ENCODE measurements at regions not wholly inside any gene's neighbourhood (a gene's known extent, or its start where the extent isn't known, plus 50 kb on each side); places are given as distances from the start of the nearest gene placed in this dataset.
A peak's percentile ranks its signal among the peaks of the same experiment; 100 is the strongest.
"Not testable (repeated sequence)": the region's sequence is repeated elsewhere in the genome, so short reads cannot be mapped to it uniquely, and the experiment has no call there.

DNA sequence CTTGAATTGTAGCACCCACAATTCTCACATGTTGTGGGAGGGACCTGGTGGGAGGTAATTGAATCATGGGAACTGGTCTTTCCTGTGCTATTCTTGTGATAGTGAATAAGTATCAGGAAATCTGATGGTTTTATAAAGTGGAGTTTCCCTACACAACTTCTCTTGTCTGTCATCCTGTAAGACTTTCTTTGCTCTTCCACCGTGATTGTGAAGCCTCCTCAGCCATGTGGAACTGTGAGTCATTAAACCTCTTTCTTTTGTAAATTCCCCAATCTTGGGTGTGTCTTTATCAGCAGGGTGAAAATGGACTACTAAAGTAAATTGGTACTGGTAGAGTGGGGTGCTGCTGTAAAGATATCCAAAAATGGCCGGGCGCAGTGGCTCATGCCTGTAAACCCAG lies 215.6 kb downstream of the LIG4 start:
- DNase-seq: no peak

DNA sequence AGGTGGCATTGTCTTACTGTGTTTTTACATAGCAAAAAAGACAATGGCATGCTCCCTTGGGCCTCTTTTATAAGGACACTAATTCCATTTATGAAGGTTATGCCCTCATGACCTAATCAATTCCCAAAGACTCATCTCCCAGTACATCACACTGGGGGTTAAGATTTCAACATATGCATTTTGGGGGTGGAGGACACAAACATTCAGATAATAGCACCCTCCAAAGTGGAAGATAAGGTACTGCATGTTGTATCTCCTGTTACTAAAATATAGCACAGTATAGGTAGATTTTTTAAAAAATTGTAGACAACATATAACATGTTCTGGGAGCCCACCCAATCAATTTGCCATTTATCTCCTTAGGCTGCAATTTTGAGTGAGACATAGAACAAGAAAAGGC lies 221.2 kb downstream of the LIG4 start:
- DNase-seq: no peak

DNA sequence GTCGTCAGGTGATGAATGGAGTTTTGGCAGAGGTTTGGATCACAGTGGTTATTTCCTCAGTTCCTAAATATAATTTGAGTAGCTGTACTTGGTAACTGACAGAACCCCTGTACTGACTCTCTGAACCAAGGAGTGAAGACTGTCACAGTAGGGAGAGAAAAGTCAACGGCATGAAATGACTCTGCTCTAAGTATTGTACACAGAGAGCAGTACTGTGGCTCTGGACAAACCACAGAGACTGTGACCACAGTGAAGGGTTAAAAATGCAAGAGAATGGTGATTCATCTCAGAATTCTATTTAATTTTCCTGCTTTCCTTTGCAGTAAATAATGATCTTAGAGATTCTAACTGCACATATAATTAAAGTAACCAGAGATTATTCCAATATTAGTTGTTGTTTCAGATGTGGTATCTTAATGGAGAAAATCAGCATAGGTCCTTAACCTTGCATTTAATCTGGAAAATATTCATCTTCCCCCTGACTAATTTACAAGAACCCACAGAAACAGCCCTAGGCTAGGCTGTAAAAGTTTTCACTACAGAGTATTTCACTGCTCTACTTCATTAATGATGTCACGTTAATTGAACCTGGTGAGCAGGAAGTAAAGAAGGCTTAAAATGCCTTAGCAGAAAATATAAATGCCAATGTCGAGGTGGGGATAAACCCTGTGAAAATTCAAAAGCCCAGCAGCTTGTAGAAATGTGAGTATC lies 221.9 kb downstream of the LIG4 start:
- no peak for DNase-seq

DNA sequence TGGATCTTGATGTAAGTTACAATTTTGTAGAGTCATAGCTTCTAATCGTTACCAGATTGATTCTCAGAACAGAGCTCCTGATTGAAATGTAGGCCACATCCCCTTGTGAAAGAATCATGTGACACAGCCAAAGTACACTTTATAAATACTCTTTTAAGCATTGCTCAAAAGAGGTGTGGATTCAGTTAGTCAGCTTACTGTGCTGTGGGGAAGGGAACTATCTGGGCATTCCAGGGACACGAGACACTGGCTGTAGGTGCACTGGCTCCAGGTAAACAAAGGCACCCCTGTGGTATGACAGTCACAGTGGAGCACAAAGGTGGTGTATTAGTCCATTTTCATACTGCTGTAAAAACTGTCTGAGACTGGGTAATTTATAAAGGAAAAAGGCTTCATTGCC lies 222.8 kb downstream of the LIG4 start:
- DNase-seq: no peak

DNA sequence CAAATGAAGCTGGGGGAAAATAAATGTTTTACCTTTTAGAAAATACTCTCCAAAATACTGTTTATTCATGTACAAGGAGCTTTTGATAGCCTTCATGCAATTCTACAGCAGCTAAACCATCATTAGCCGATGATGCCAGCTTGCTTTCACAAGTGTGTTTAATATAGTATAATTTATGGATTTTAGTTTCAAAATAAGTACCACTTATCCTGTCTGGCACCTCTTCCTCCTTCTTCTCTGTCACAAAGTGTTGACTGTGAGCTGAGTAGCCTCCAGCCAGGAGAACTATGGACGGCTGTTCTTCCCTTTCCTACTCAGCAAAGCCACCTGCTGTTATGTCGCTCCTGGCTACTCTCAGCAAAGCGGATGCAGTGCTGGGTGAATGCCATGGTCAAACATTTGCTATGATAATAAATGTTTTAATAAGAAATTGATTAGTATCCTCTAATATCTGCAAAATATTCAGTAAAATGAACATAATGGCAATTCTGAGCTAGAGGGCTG lies 238.2 kb downstream of the LIG4 start:
- no peak for DNase-seq

DNA sequence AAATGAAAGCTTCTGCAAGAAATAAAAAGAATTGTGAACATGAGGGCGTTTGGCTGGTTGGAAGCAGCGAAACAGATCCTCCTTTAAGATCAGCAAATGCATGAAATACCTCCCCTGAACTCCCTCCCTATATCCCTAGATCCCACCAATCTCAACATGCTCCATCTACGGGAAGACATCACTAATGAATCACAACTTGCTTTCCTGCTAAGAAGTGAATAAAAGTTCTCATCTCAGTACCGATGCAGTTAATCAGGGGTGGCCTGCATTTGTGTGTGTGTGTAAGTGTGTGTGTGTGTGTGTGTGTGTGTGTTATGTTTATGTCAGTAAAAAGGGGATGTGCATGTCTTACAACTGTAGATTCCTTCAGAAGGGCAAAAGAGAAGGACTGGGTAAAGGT lies 238.7 kb downstream of the LIG4 start:
- DNase-seq: no peak

DNA sequence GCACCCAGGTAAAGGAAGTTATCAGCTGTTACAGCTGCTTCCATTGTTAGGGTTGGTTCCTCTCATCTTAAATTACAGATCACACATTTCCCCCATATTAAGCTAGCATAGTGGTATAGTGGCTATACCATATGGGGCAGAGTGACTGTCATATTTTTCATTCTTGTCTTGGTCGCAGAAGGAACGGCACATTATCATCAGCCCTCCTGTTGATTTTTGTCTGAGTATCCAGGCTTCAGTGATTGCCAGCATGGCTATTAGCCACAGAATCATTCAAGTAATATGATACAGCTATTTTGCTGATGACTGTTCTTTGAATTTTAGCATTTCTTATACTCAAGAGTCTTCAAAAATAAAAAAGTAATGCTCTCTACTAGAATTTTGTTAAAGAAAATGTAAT lies 240.9 kb downstream of the LIG4 start:
- DNase-seq: no peak

DNA sequence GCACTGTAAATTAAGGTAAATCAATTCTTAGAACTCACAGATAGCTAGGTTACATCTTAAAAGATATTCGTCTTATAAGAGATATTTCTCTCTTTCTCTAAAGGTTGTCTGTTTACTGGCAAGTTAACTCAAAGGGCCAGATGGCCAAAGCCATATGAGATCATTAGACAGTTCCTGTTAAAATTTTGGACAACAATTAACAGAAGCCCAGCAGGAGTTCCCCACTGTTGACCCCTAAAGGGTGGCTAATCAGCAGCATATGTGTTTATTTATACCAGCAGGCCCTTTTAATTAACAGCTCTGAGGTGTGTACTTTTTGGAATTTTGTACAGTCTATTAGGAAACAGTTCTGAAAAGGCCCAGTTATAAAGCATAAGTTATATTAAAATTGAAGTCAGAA lies 245.8 kb downstream of the LIG4 start:
- no peak for DNase-seq

DNA sequence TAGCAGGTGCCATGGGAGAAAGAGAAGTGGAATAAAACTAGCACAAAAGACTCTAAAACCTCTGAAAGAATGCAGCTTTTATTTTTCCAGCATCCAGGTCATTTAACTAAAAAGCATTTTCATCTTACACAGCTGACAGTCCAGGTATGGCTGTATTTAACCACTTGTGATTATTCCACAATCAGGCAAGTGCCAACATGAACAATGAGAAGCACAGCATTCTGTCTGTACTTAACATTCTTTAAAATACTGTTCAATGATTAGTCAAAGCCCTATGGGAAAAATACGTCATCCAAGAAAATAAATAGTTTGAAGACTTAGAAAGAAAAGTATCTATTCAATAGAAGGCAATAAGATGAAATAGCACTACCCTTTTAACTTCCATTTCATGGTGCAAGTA lies 246.9 kb downstream of the LIG4 start:
- no peak for DNase-seq

DNA sequence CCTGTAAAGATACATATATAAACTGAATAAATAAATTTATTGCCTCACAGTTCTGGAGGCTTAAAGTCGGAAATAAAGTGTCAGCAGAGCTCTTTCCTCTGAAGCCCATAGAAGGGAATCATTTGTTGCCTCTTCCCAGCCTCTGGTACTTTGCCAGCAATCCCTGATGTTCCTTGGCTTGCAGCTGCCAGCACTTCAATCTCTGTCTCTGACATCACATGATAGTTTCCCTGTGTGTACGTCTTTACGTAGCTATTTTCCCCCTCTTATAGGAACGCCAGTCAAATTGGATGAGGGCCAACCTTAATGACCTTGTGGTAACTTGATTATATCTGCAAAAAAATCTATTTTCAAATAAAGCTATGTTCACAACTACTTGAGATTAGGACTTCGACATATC lies 250.9 kb downstream of the LIG4 start:
- peak; percentile 30 for DNase-seq

DNA sequence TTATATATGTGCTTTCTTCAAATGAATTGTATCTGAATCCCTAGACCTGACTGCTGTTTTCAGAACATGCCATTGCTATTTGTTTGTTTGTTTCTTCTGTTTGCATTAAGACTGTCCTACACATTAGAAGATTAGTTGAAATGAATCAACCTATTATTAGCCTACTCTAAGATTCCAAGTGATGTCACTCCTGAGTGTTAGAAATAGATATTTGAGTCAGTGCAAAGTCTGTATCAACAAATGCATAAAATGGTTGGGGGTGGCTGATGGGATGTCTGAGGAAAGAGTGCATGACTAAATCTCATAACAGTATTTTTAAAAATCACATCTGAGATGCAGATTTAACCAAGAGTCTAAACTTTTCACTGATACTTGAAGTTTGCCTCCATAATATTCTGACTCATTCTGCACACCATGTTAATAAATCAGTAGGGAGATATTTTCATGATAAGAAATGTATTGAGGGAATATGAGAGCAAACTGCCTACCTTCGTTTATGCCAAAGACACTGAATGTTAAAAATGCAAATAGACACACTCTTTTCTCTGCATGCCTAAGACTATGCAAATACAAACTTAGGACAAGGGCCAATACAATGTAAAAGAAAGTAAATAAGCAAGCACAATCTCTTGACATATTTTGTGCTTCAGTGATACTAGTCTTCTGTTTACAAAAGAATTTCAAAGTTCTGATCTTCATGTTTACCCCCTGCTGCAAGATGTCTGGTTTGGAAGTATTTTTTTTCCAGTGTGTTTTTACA lies 253.3 kb downstream of the LIG4 start:
- DNase-seq: no peak

DNA sequence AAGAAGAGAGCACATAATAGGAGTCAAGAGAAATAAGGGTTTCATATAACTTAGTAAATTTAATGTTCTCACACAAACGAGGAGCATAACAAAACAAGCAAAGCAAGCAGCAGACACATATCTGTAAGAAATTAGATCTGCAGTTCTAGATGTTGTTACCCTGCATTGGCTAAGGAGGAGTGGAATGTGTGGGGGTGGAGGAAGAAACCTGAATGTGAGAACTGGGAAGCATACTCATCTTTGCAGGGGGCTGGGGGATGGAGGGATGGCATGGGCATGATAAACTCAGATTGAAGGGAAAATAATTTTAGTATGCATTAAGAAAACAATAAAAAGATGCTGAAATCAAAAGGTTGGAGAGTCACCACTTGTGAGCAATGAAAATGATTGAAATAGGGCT lies 255.0 kb downstream of the LIG4 start:
- DNase-seq: no peak

DNA sequence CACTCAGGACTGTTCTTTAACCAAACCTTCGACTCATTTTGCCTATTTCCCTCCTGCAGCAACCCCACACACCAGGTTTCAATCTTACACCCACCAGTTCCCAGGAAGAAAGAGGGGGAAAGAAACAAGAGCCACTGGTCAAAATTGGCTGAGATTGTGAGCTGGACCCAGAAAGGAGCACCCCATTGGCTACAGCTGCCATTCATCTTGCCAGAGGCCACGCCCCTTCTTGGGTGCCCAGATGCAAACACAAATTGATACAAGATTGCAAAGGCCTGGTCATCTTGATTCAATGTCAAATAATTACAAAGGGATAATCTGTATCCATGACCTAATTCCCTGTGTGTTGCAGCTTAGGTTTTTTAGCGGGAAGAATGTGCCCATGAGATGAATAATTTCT lies 258.4 kb downstream of the LIG4 start:
- no peak for DNase-seq

DNA sequence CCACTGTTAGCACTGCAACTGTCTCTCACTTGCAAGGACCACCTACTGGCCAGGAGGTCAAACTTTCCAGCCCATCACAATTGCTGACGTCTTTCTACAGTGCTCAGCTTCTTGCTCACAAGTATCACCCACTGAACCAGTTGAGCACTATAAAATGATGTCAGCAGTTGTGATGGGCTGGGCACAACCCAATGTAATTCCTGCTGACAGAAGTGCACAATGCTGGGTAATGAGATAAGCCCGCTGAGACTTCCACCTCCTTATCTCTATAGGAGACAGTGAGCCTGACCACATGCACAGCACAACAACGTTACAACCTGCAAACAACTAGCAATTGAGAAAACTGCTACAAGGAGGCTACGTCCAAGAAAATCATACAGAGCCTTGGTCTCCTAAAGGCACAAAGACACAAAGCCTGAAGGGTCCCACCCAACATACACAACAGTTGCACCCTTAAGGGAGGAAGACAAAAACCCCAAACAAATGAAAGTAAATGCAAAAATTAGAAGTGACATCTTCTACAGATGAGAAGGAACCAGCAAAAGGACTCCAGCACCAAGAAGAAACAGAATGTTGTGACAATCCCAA lies 273.2 kb downstream of the LIG4 start:
- no peak for DNase-seq

DNA sequence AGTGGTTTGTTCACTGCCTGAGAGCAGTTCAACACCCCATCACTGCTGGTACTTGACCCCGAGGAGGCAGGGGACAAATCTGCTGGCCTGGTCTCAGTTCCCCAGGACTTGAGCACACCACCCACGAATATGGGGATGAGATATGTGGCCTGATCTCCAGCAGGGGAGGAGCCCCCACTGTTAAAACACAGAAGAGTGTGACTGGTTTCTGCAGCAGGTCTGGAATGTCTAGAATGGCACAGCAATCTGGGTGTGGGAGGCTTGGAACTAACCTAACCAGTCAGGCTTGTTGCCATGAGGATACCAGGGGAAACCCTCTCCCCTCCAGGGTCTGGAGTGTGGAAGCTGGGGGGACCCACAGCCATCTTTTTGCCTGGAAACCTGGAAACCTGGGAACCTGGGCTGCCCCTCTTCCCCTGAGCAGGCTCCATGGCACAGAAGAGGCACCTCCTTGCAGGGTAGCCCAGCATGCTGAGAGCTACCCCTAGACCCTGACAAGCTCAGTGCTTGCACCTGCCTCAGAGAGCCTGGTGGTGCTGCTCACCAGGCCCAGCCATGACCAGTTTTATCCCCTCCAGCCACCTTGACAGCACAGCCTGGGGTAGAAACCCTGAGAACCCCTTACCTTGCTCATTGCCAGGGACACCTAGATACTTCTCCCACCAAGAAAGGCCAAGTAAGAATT lies 273.8 kb downstream of the LIG4 start:
- no peak for DNase-seq

DNA sequence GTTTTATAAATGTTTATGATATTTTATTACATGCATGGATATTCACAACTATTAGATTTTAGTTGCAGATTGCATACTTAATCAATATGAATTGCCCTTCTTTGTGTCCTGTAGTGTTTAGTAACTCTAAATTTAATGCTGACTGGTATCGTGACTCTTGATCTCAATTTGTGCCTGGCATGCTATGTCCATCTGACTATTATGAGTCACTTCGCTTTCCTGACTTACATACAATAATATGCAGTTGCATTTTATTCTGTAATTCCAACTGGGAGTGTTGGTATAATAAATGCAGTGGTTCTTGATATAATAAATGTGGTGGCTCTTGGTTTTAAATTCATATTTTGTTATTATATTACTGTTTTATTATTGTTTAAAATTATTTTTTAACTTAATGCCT lies 277.5 kb downstream of the LIG4 start:
- DNase-seq: no peak

DNA sequence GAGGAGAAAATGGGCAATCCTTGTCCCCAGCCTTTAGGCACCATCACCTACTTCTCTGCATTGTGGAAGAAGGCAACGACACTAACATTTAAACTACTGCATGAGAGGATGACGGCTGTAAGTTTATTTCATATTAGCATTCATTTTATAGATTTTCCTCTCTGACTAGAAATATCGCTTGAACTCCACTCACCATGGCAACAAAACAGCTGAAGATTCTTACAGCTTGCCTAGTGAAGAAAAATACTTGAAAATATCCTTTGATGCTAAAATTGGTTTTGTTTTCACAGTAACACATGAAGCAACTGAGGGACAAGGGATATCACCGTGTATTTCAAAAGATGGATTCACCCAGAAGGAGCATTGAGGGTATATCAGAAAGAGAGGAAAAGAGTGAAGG lies 284.3 kb downstream of the LIG4 start:
- DNase-seq: no peak

DNA sequence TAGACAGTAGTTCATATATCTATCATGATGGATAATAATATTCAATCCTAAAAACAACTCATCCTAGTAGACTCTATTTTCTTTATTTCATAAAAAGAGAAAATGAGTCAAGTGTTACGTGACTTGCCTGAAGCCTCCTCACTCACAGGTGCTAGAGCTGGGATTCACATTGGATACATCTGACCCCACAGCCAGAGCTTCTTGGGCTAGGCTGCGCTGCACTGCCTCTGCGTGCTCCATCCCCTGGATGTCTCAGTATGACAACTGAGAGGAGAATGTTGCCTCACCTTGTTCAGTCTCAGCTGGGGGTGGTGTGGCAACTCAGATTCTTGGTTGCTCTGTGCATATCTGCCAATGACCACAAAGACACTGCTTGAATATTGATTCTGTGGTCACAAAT lies 286.6 kb downstream of the LIG4 start:
- no peak for DNase-seq

DNA sequence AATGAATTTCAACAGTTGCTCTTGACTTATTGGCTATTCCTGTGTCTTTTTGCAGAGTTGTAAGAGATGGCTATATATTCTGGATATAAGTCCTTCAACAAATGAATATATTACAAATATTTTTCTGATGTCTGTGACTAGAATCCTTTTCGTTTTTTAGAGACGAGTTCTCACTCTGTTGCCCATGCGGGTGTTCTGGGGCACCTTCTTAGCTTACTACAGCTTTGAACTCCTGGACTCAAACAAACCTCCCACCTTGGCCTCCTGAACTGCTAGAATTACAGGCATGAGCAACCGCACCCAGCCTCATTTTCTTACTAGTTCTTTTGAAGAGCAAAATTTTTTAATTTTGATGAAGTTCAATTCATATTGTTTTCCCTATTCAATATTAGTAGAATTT lies 287.8 kb downstream of the LIG4 start:
- DNase-seq: no peak

DNA sequence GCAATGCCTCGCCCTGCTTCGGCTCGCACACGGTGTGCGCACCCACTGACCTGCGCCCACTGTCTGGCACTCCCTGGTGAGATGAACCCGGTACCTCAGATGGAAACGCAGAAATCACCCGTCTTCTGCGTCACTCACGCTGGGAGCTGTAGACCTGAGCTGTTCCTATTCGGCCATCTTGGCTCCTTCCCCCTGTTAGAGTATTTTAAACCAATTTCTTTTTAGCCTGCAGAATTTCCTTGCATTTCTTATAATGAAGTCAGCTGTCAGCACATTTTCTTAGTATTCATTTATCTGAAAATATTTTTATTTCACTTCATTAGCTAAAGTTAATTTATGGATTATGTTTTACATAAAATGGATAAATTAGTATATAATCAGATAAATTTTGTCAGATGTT lies 288.8 kb downstream of the LIG4 start:
- not testable (repeated sequence) for DNase-seq

DNA sequence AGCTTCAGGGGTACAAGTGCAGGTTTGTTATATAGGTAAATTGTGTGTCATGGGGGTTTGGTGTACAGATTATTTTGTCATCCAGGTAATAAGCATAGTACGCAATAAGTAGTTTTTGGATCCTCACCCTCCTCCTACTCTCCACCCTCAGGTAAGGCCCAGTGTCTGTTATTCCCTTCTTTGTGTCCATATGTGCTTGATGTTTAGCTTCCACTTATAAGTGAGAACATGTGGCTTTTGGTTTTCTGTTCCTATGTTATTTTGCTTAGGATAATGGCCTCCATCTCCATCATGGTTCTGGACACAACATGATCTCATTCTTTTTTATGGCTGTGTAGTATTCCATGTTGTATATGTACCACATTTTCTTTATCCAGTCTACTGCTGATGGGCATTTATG lies 298.4 kb downstream of the LIG4 start:
- DNase-seq: not testable (repeated sequence)

DNA sequence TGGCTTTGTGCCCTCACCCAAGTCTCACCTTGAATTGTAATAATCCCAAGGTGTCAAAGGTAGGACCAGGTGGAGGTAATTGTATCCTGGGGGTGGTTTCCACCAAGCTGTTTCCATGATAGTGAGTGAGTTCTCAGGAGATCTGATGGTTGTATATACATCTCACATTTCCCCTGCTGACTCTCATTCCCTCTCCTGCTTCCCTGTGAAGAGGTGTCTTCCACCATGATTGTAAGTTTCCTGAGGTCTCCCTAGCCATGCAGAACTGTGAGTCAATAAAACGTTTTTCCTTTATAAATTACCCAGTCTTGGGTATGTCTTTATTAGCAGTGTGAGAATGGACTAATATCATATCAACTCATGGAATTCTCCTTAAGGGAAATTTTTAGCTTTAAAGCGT lies 302.6 kb downstream of the LIG4 start:
- no peak for DNase-seq

DNA sequence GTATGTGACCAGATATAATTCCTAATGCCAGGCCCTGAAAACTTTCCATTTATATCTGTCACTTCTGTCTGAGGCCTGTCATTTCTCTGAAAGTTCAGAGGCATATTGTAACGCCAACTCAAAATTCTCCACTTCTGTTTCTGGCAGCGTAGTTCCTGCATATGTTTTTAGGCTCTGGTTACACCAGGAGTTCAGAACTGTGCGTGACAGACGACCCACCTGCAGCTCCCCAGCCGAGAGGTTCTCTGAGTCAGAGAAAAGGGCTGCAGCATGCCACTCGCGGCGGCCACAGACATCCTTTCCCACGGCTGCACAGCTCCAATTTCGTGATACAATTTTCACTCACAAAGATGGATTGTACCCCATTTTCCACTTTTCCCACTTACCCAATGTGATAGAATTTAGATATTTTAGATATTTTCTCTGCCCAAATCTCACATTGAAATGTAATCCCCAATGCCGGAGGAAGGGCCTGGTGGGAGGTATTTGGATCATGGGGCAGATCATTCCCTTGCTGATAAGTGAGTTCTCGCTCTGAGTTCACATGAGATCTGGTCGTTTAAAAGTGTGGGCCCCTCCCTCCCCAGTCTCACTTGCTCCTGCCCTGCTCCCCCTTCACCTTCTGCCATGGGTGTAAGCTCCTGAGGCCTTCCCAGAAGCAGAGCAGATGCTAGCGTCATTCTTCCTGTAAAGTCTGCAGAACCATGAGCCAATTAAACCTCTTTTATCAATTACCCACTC lies 308.1 kb downstream of the LIG4 start:
- DNase-seq: no peak

Measured in DMS 273 treated with DMSO at 0.1 percent for 48 hours (cell line).